ENCODE measurements at regions not wholly inside any gene's neighbourhood (a gene's known extent, or its start where the extent isn't known, plus 50 kb on each side); places are given as distances from the start of the nearest gene placed in this dataset.

DNA sequence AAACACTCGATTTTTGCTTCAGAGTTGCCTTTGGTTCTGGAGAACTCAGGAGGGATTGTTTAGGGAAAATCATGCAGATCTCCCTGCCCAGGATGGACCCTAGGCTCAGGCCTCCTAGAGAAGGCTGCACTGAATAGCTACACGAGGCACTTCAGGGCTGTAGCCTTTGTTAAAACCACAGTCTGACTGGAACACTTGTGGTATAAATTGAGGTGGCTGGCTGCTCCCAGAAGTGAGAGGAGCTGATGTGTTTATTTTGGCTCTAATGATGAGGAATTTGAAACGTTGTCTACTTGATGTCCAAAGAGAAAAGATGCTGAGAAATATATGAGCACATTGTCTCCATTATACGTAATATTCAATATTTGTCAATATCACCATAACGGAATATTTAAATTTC lies 762.1 kb upstream of the ARGLU1 start:
- Histone ChIP-seq H3K4me3 (no peak overlapping the region), H3K9me3 (no peaks in the 10 kb centered on the region), H3K27ac (no peak overlapping the region), H3K36me3 (no peaks in the 10 kb centered on the region), H3K4me1 (no peaks in the 10 kb centered on the region), H3K27me3 (no peaks in the 10 kb centered on the region)
- no peak for TF ChIP-seq POLR2AphosphoS5 (IDR thresholded peaks at IDR 0.05)
- TF ChIP-seq POLR2A (IDR thresholded peaks at IDR 0.05): no peak
- TF ChIP-seq, protein P1, sequence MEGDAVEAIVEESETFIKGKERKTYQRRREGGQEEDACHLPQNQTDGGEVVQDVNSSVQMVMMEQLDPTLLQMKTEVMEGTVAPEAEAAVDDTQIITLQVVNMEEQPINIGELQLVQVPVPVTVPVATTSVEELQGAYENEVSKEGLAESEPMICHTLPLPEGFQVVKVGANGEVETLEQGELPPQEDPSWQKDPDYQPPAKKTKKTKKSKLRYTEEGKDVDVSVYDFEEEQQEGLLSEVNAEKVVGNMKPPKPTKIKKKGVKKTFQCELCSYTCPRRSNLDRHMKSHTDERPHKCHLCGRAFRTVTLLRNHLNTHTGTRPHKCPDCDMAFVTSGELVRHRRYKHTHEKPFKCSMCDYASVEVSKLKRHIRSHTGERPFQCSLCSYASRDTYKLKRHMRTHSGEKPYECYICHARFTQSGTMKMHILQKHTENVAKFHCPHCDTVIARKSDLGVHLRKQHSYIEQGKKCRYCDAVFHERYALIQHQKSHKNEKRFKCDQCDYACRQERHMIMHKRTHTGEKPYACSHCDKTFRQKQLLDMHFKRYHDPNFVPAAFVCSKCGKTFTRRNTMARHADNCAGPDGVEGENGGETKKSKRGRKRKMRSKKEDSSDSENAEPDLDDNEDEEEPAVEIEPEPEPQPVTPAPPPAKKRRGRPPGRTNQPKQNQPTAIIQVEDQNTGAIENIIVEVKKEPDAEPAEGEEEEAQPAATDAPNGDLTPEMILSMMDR (IDR thresholded peaks at IDR 0.05): no peak
- intact Hi-C loops (cut with DNase I; ENCODE audit: low total_unique reads): no loop called here
- DNase-seq (ENCODE audit: low spot score in 2 of 2): no peak

DNA sequence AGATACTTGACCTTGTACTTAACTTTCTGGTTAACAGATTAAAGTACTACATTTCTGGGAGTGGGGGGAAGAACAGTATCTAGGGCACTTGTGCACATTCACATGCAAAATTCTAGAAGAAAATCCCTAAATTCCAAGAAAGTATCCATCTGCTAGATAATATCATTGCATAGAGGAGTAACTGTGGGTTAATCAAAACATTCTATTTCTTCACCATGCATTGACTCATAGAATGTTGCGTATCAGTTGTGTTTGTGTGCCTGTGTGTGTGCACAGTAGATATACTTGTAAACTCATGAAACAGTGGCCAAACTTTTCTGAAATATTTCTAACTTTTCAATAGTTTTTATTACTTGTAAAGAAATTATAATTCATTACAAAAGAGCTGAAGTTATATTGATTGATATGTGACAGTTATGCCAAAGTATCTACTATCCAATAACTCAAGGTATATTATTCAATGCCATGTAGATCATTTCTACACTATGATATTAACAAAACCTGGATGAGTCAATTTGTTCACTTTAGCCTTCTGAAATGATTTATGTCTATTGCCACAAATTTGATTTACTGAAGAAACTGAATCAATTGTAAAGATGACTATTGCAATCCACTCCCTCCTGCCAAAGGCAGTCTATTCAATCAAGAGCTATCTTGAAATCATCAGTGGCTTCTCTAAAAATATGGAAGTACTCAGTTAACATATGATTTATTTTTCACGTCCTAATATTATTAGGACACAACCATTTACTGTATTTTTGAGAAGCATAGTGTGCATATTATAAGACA lies 756.7 kb upstream of the ARGLU1 start:
- TF ChIP-seq, protein P1 (IDR thresholded peaks at IDR 0.05): no peak
- TF ChIP-seq POLR2AphosphoS5 (IDR thresholded peaks at IDR 0.05): no peak
- TF ChIP-seq POLR2A (IDR thresholded peaks at IDR 0.05): no peak
- Histone ChIP-seq H3K36me3 (no peaks in the 10 kb centered on the region), H3K4me3 (no peak overlapping the region), H3K9me3 (no peaks in the 10 kb centered on the region), H3K27ac (no peak overlapping the region), H3K4me1 (no peaks in the 10 kb centered on the region), H3K27me3 (no peaks in the 10 kb centered on the region)
- intact Hi-C loops (cut with DNase I; ENCODE audit: low total_unique reads): no loop called here
- DNase-seq (ENCODE audit: low spot score in 2 of 2): no peak

DNA sequence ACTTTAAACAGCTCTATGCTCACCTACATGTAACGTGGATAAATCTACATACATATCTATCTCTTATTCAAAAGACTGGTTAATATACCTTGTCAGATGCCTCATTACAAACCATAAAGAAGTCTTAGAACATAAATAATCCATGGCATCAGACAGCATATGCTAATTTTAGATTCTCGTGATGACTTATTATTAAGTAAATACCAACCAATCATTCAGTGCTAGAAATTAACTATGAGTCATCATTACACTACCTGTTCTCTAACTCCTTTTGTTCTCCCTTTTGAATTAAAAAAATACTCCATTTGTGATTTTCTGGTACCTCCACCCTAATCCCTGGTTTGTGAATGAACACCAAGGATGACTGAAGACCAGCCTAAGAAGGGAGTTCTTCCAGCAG lies 754.3 kb upstream of the ARGLU1 start:
- Histone ChIP-seq H3K9me3 (no peaks in the 10 kb centered on the region), H3K27me3 (no peaks in the 10 kb centered on the region), H3K36me3 (no peaks in the 10 kb centered on the region), H3K4me3 (no peak overlapping the region), H3K4me1 (no peaks in the 10 kb centered on the region), H3K27ac (no peak overlapping the region)
- TF ChIP-seq, protein P1 (IDR thresholded peaks at IDR 0.05): no peak
- TF ChIP-seq POLR2A (IDR thresholded peaks at IDR 0.05) (no peak), POLR2AphosphoS5 (IDR thresholded peaks at IDR 0.05) (no peak)
- intact Hi-C loops (cut with DNase I; ENCODE audit: low total_unique reads): no loop called here
- no peak for DNase-seq (ENCODE audit: low spot score in 2 of 2)

DNA sequence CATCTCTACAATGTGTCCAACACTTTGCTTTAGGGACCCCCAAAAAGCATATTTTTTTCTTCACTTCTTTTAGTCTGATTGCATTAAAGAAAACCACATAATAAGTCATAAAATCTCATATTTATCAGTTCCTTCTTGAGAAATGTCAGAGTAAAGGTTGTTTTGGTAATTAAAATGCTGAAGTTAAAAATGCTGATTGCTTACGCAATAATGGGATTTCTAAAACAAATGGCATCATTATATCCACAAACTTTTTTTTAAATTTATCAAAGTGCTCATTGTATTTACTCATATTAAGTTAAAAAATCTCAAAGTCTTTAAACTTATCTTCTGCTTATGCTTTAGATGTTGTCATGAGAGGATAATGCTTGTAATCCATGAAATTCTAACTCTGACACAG lies 737.2 kb upstream of the ARGLU1 start:
- H3K27ac ChIP-seq: no peak overlapping the region
- TF ChIP-seq POLR2A (IDR thresholded peaks at IDR 0.05) (no peak), POLR2AphosphoS5 (IDR thresholded peaks at IDR 0.05) (no peak)
- TF ChIP-seq, protein P1 (IDR thresholded peaks at IDR 0.05): no peak
- no peaks in the 10 kb centered on the region for H3K9me3 ChIP-seq
- intact Hi-C loops (cut with DNase I; ENCODE audit: low total_unique reads): no loop called here
- H3K36me3 ChIP-seq: no peaks in the 10 kb centered on the region
- H3K27me3 ChIP-seq: no peaks in the 10 kb centered on the region
- H3K4me3 ChIP-seq: no peak overlapping the region
- DNase-seq (ENCODE audit: low spot score in 2 of 2): no peak
- H3K4me1 ChIP-seq: no peaks in the 10 kb centered on the region

DNA sequence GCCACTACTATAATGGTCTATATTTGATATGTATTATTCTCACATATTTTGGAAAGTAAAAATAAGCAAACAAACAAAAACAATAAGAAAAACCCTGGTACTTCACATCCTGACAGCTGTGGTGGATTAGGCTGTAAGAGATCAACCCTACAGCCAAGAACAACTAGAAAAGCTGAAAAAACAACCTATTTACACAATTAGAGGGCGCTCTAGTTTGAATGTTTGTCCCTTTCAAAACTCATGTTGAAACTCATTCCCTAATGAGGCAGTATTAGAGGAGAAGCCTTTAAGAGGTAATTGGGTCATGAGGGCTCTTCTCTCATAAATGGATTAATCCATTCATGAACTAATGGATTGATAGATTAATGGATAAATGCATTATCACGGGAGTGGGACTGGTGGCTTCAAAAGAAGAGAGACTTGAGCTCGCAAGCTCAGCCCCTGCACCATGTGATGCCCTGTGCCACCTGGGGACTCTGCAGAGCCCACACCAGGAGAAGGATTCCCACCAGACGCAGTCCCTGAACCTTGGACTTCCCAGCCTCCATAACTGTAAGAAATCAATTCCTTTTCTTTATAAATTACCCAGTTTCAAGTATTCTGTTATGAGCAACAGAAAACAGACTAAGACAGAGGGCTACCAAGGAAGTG lies 733.9 kb upstream of the ARGLU1 start:
- intact Hi-C loops (cut with DNase I; ENCODE audit: low total_unique reads): no loop called here
- Histone ChIP-seq H3K27ac (no peak overlapping the region), H3K4me3 (no peak overlapping the region), H3K4me1 (no peaks in the 10 kb centered on the region), H3K27me3 (no peaks in the 10 kb centered on the region), H3K36me3 (no peaks in the 10 kb centered on the region), H3K9me3 (no peaks in the 10 kb centered on the region)
- TF ChIP-seq, protein P1 (IDR thresholded peaks at IDR 0.05): no peak
- no peak for TF ChIP-seq POLR2AphosphoS5 (IDR thresholded peaks at IDR 0.05)
- TF ChIP-seq POLR2A (IDR thresholded peaks at IDR 0.05): no peak
- no peak for DNase-seq (ENCODE audit: low spot score in 2 of 2)

All from breast epithelium (tissue), 4 donors.